ENCODE measurements at regions not wholly inside any gene's neighbourhood (a gene's known extent, or its start where the extent isn't known, plus 50 kb on each side); places are given as distances from the start of the nearest gene placed in this dataset.

GRCh38 chr10:60615541-60615940 is 162.7 kb upstream of the CDK1 start:
- TF ChIP-seq, protein P1, sequence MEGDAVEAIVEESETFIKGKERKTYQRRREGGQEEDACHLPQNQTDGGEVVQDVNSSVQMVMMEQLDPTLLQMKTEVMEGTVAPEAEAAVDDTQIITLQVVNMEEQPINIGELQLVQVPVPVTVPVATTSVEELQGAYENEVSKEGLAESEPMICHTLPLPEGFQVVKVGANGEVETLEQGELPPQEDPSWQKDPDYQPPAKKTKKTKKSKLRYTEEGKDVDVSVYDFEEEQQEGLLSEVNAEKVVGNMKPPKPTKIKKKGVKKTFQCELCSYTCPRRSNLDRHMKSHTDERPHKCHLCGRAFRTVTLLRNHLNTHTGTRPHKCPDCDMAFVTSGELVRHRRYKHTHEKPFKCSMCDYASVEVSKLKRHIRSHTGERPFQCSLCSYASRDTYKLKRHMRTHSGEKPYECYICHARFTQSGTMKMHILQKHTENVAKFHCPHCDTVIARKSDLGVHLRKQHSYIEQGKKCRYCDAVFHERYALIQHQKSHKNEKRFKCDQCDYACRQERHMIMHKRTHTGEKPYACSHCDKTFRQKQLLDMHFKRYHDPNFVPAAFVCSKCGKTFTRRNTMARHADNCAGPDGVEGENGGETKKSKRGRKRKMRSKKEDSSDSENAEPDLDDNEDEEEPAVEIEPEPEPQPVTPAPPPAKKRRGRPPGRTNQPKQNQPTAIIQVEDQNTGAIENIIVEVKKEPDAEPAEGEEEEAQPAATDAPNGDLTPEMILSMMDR (IDR thresholded peaks at IDR 0.05), result no peak
- no peak for TF ChIP-seq POLR2A (IDR thresholded peaks at IDR 0.05)
